HG03175 (cell line): ENCODE measurements at regions not wholly inside any gene's neighbourhood (a gene's known extent, or its start where the extent isn't known, plus 50 kb on each side); places are given as distances from the start of the nearest gene placed in this dataset.
"Not testable (repeated sequence)": the region's sequence is repeated elsewhere in the genome, so short reads cannot be mapped to it uniquely, and the experiment has no call there.

Source experiments
- ATAC-seq: cut with Tn5 transposase; IDR thresholded peaks from one replicate; pipeline ENCODE4 v1.9.1; 2021; ENCODE audit warnings: mild to moderate bottlenecking, moderate library complexity; ENCODE audit not compliant: unreplicated experiment

DNA sequence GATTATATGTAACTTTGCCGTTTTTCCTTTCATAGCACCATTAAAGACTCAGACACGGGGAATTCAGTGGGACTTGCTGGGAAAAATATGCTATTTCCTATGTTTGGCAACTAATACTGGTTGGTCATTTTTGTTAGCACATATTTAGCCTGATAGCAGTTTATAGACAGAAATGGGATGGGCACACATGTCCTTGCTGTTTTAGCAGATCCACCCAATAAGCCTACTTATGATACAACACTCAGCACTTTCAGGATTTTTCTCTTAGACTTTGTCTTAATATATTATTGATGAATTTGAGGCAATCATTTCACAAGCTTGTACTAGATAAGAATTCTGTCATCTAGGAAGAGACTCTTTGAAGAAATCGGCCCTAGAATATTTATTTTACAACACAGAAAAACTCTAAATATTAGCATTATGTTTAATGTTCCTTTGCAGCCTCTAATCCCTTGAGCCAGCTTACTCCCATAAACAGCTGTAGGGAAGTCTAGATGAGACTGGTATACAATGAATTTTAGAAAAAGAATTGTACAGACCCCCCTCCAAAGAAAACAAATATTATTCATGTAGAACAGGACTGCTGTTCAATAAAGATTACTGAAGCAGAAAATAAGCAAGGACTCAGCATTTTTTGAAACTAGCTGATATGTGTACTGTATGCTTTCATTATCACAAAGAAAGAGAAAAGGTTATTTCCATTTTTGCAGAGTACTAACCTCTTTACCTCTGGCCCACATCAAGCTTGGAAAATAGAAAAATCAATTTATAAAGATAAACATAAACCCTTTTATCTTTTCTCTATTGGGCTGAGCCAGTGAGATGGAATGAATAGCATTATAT, 656.8 kb upstream of the SGO1 start:
- ATAC-seq, result no peak

DNA sequence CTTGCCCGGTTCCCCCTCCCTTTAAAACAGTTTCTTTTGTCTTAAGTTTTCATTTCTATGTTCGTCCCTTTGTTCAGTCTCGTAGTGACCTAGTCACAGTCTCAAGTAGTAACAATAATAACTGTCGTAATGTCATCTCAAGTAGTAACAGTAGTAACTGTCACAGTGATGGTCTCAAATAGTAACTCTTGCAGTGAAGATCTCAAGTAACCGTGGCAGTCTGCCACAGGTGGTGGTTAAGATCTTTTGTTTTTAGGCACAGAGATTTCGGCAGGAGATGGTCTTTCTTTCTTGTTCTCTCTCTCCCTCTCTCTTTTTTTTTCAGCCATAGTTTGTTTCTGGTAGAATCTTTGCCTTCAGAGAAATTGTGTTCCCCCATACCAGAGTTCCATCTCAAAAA, 656.0 kb upstream of the SGO1 start:
- no peak for ATAC-seq

DNA sequence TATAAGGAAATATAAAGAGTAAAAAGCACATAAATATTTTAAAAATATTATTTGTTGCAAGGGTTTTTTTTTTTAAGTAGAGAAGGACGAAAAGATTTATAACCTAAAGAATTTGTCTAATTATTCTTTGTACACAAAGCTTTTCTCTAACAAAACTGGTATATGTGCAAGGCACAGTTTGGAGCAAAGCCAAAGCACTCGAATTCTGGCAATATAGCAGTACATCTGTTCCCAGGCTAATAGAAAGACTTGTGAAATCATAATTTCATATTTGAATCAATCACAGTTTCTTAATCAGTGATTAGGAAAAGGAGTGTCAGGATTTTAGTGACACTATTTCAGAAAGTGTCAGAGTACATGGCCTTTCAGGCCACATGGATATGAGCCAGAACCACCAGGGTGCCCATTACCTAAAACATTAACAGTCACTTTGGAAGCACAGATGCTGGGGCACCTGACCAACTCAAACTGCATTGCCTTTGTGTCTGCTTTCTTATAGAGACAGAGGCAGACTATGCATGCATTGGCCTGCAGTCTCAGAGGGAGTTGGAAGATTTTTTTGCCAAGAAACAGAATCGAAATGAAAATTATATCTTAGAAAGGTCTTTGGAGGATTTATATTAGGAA, 651.8 kb upstream of the SGO1 start:
- ATAC-seq, result no peak

DNA sequence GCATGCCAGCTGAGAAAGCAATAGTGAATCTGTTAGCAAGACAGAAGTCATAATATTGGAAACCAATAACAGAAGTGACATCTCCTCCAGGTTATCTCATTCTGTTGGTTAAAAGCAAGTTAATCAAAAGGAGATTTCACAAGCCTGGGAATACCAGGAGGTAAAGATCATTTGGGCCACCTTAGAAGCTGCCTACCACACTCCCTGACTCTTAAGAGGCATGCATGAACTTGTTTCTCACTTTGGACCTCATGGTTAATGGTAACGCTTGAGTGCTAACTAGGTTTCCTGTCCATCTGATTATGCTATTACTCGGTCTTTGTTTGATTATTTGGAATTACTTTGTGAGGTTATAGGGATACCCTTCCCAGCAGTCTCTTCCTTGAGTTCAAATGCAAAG, 650.8 kb upstream of the SGO1 start:
- no peak for ATAC-seq

DNA sequence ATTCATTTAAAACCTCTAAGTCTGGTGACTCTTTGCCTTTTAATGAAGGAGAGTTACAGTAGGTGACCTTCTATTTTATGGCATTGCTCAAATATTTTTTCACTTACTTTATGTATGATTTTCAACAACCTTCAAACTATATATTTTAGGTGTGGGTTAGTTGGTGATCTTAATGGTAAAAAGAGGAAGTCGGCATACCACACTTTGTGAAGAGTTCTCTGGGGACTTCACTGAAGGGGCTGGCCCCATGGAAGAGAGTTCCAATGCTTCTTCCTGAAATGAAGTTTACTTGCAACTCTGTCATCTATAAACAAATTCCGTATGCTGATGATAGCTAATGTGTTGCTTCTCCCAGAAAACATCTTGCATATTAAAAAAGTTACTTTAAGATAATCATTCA, 647.0 kb upstream of the SGO1 start:
- ATAC-seq, result no peak

DNA sequence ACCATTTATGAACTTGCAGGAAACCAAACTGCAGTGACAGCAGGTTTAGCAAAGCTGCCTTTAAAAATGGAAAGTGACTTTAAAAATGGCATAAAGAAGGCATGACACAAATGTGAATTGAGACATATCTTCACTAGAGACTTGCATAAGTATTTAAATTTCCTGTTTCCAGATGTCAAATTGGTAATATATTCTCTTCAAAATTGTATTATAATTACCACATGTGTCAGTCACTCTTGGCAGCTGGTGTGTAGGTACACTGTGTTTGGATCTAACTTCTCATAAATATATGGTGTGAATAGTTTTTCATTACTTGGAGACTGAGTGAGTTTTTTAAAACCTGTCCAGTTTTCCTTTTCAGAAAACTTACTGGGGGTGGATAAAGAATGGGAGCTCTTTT, 636.2 kb upstream of the SGO1 start:
- ATAC-seq, result no peak

DNA sequence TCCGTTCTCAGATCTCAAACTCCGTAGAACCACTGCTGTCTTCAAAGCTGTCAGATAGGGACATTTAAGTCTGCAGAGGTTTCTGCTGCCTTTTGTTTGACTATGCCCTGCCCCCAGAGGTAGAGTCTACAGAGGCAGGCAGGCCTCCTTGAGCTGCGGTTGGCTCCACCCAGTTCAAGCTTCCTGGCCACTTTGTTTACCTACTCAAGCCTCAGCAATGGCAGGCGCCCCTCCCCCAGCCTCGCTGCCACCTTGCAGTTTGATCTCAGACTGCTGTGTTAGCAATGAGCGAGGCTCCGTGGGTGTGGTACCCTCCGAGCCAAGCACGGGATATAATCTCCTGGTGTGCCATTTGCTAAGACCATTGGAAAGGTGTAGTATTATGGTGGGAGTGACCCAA, 634.9 kb upstream of the SGO1 start:
- not testable (repeated sequence) for ATAC-seq

DNA sequence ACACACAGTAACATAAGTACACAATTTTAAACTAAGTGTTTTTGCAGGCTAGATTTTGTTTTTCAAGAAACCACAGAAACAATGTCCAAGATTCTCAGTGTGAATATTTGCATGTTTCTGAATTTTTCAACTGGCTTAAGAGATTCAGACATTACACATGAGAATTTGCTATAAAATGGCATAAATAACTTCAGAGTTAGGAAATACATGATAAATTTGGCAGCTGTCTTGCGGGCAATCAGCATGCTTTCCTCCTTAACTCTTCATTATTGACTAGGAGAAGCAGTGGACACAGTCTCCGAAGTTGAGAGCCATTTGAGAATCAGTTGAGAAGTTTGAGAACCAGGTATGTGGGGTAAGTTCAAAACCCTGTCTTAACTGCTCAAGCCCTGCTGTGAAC, 625.6 kb upstream of the SGO1 start:
- no peak for ATAC-seq

DNA sequence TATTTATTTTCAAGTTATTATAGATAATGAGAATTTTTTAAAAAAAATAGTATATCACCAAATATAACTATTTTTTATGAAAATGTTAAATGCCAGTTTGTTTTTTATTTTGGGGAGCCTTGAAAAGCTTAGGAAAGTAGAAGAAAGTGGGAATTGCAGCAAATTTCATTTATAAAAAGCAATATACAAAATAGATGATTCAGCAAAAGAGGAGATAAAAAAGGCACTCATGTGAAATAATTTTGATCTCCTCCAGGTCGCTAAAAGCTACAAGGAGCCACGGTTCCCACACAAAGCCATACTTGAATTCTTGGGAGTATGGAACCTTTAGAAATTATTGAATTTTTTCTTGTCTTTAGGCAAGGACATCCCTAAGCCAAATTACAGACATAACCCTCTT, 625.0 kb upstream of the SGO1 start:
- ATAC-seq, result no peak

DNA sequence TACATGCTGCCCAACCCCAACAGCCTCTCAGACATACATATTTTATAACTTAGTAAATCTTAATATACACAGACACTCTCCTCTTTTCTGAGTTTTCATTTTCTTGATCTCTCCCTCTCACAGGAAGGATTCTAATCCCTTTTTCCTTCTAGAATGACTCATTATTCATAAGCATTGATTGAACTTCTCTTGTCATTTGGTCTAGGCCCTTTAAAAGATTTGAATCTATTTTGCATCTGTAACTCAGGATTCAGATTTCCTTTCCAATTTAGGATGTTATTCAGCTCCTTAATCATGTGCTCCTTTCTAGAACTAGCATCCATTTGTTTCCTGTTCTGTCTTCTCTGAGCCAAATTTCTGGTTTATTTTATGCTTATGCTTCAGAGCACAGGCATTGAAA, 624.5 kb upstream of the SGO1 start:
- no peak for ATAC-seq

DNA sequence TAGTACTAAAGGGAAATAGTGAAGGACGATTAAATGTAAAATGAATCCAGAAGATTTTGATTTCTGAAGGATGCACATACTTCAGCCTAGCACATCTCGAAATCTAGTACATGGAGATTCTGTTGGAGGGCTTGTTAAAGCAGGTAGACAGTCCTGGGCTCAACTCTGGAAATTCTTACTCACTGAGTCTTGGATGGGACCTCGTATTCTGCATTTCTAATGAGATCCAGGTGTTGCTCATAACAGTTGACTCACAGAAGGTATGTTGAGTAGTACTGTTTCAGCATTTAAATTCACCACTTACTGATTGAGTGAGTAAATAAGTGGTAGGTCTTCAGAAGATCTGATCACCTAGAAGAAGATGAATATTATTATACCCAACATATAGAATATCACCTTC, 623.4 kb upstream of the SGO1 start:
- ATAC-seq, result no peak

DNA sequence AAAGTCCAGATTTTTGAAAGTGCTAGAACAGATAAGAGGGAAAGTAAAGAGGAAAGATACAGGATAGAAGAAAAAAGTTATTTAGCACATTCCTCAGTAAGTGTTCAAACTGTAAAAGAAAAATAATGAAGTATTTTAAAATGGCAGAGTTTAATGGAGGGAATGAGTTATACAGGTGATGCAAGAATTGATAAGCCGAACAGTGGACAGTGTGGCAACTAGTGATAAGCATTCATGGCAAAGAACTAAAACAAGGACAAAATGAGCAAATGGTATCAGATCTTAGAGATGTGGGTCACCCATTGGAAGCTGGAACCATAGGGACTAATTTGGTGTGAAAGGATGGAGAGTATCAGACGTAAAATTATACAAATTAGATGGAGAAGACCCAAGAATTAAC, 622.9 kb upstream of the SGO1 start:
- no peak for ATAC-seq

DNA sequence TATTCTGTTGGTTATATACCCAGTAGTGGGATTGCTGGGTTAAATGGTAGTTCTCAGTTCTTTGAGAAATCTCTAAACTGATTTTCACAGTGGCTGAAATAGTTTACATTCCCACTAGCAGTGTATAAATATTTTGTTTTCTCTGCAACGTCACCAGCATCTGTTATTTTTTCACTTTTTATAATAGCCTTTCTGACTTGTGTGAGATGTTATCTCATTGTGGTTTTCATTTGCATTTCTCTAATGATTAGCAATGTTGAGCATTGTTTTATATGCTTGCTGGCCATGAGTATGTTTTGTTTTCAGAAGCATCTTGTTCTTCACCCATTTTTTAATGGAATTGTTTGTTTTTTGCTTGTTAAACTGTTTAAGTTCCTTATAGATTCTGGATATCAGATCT, 612.7 kb upstream of the SGO1 start:
- no peak for ATAC-seq

DNA sequence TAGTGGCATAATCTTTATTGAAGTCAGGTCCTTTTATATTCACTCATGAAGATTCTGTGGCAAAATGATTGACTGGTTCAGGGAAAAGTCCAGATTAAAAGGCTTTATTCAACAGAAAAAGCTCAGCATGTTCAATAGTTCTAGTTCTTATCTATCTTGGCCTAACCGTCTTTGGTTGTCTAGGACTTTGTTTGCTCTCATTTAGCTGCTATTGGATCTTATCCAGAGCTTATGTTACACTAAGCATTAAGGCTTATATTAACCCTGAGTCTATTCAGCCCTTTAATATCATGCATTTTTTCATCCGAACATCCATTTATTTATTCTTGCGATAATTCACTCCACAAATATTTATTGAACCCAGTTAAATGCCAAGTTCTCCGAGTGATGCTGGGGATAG, 601.0 kb upstream of the SGO1 start:
- ATAC-seq, result no peak

DNA sequence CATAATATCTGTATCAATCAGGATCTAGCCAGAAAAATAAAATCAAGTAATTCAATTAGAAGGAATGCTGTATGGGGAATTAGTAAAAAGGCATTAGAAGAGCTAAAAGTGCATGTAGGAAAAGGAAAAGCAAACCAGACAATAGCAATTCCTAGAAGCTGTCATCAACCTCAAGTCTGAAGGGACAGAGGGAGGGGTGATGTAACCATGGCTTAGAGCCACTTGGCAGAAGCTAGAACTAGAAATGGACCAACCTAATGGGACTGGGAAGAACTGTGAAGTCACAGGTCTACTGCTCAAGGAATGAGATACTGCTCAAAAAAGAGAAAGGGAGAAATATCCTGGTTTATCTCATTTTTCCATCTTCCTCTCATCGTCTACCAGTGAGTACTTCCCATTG, 590.7 kb upstream of the SGO1 start:
- ATAC-seq, result no peak

DNA sequence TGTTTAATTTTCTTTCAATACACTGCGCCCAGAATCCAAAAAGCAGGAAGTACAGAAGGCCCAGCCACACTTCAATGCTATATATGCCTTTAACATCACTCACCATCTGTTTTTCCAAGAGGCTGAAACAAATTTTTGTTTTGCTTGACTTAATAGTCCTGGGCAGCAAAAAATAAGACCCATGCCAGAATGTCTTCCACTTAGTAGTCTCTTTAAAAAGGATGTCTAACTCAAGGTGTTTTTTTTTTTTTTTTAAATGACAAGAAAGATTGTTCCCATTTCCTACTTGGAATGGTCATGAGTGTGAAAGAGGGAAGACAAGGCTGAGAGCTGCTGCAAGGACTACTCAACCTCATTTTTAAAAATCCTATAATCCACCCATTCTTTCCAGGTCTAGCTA, 590.3 kb upstream of the SGO1 start:
- no peak for ATAC-seq

DNA sequence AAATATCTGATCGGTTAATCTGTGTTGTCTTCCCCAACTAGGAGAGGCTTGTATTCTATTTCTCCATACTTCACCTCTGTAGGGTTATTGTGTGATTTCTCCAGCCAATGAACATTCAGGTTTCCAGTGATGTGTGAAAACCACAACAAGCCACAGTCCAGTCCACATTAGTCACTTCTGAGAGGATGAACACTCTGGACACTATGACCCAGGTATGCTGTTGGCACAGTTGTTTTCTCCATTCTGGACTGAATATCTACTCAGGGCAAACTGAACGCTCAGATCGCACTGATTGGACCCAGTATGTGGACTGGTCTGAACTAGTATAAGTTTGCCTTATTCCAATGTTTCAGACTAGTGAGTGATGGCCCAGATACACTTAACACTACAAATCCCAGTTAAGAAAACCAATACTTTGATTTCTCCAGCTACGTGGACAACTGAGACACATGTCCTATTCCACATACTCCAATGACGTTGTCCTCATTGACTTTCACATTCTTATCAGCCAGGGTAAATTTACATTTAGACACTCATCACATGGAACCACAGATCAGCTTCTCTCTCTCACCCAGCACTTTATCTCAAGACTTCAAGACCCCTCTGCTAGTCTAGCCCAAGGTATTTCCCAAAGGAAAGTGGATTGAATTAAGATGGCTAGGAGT, 587.4 kb upstream of the SGO1 start:
- no peak for ATAC-seq

DNA sequence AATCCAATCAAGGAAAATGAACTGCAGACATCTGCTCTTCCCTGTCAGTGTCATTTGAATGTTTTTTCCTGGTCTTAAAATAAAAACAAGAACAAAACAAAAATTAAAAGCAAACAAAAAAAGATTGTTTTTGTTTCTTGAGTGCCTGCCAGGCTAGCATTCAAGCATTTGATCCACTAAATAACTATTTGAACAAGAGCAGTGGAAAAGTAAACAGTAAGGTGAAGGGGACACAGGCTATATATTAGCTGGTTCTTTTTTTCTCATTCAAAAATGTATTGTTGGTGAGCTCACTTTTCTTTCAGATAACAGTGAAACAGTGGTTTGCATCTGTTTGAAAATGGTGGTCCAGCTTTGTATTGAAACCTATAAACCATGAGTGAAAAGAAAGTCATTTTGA, 586.9 kb upstream of the SGO1 start:
- ATAC-seq, result no peak

DNA sequence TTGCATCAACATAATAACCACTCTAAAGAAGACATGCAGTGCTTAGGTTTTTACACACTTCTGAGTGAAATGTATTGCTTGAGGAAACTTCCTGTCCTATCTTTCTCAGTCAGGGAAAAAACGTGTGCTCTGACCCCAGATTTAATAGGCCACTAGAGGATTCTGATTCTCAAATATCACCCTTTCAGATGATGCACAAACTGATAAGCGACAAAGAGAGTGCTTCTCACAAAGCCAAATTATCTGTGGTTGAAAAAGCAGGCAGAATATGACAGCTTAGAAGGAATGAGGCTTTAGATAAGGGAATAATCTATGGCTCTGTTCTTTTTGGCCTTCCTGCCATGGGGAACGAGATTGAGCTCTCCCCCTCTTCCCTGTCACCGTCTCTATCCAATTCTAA, 583.4 kb upstream of the SGO1 start:
- ATAC-seq, result no peak

DNA sequence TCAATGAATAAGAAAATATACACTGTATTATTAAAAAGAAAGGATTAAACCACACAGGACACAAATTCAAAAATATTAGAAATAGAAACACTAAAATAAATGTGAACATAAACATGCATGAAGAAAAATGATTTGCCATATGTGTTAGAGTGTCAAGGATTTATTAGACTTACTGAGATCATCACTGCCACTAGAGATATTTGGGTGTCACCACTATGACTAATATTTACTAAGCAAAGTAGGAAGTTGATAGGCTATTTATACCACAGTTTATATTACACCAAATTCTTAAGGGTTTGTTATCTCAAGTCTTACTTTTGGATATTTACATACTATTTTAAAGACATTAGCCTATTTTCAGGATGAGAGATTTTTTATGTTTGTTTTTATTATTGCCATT, 575.0 kb upstream of the SGO1 start:
- no peak for ATAC-seq

DNA sequence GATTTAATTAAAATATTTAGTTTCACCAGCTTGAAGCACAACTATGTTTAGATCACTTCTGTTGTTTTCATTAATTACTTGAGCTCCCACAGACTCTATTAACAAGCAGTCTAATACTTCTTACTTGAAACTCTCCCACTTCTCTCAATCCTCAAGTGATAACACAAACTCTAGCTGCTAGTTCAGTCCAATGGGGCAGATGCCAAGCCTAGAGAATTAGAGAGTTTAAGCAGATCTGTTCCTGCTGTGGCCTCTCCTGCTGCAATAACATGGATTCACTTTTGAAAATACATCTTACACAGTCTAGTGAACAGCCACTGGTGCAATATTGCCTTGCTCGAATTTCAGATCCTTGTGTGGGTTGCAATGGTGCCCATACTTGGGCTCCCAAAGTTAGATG, 566.4 kb upstream of the SGO1 start:
- no peak for ATAC-seq

DNA sequence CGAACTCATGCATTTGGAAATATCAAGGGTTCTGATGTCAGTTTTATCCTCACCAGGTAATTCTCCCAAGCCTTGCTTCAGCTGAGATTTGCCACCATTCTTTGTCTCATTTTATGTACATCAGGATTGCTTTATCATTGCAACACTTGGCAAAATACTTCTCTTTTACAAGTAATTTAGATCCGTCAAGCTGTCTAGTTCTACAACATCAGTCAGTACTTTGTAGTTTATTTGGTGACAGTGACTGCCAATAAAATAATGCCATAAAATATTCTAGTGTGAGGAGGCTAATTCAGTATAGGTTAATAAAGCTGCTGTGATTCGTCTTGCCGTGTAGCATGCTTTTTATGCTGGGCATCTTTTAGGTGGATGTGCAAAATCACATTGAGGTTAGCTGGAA, 565.3 kb upstream of the SGO1 start:
- ATAC-seq, result no peak
